ENCODE measurements at regions not wholly inside any gene's neighbourhood (a gene's known extent, or its start where the extent isn't known, plus 50 kb on each side); places are given as distances from the start of the nearest gene placed in this dataset.

DNA sequence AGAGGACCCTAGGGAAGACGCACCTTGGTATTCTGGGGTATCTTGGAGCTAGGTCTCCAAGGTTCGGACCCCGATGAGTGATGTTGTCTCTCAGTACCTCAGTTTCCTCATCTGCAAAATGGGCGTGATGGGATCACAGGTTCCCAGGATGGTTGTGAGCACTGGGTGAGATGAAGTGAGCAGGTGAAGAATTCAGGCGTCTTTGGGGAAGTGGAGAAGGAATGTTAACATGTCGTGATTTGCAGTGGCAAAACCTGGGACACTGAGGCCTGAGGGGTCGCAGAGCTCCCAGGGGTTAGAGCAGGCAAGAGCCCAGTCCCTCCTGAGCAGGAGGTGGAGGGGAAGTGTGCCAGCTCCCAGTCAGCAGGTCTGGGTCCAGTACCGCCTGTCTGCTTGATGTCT is 215.1 kb upstream of the GSE1 start:
- Histone ChIP-seq H3K36me3 (no peaks in the 10 kb centered on the region), H3K4me3 (no peak overlapping the region), H3K9me3 (no peaks in the 10 kb centered on the region), H3K27me3 (no peaks in the 10 kb centered on the region), H3K4me1 (peaks cover 15 to 32% (median 24%) of the 10 kb centered on the region in 4 donors), H3K27ac (no peak overlapping the region)
- TF ChIP-seq POLR2A (IDR thresholded peaks at IDR 0.05) = no peak
- TF ChIP-seq POLR2AphosphoS5 (IDR thresholded peaks at IDR 0.05) = no peak
- TF ChIP-seq, protein P1, sequence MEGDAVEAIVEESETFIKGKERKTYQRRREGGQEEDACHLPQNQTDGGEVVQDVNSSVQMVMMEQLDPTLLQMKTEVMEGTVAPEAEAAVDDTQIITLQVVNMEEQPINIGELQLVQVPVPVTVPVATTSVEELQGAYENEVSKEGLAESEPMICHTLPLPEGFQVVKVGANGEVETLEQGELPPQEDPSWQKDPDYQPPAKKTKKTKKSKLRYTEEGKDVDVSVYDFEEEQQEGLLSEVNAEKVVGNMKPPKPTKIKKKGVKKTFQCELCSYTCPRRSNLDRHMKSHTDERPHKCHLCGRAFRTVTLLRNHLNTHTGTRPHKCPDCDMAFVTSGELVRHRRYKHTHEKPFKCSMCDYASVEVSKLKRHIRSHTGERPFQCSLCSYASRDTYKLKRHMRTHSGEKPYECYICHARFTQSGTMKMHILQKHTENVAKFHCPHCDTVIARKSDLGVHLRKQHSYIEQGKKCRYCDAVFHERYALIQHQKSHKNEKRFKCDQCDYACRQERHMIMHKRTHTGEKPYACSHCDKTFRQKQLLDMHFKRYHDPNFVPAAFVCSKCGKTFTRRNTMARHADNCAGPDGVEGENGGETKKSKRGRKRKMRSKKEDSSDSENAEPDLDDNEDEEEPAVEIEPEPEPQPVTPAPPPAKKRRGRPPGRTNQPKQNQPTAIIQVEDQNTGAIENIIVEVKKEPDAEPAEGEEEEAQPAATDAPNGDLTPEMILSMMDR (IDR thresholded peaks at IDR 0.05) = no peak
- TF ChIP-seq EP300 (IDR thresholded peaks at IDR 0.05; ENCODE audit: low read depth) = no peak
- intact Hi-C loops (cut with DNase I; ENCODE audit: low total_unique reads) (loop anchor here (10.0 kb wide), 2 partner anchors 93 to 317 kb away; no protein-coding TSS in a partner anchor), in situ Hi-C loops (cut with MboI; ENCODE audit: low pct_ligation_motif_present in 1 of 4, low pct_unique_long_range_greater_than_20kb in 1 of 4, low sequenced_read_pairs in 3 of 4) (no loop called here)
- WGBS, 2 donors (ENCODE audit: low coverage in 1 of 2) = 85% methylated on average over 8 of the region's 8 CpGs; no CpG with 5 or more reads in 1 of the 2 donors
- DNase-seq = no peak

GRCh38 chr16:85398688-85399582 is 214.2 kb upstream of the GSE1 start:
- H3K4me3 ChIP-seq = no peak overlapping the region
- intact Hi-C loops (cut with DNase I; ENCODE audit: low total_unique reads) (loop anchor here (10.0 kb wide), 2 partner anchors 94 to 316 kb away; no protein-coding TSS in a partner anchor), in situ Hi-C loops (cut with MboI; ENCODE audit: low pct_ligation_motif_present in 1 of 4, low pct_unique_long_range_greater_than_20kb in 1 of 4, low sequenced_read_pairs in 3 of 4) (no loop called here)
- peaks cover 14 to 27% (median 20%) of the 10 kb centered on the region in 4 donors for H3K4me1 ChIP-seq
- no peak for TF ChIP-seq POLR2A (IDR thresholded peaks at IDR 0.05)
- TF ChIP-seq, protein P1 (IDR thresholded peaks at IDR 0.05) = no peak
- H3K27ac ChIP-seq = no peak overlapping the region
- 78 to 81% methylated on average over 12 to 22 of the region's 22 CpGs for WGBS, 2 donors (ENCODE audit: low coverage in 1 of 2)
- no peak for DNase-seq
- no peaks in the 10 kb centered on the region for H3K27me3 ChIP-seq
- H3K9me3 ChIP-seq = no peaks in the 10 kb centered on the region
- H3K36me3 ChIP-seq = no peaks in the 10 kb centered on the region

- no peaks in the 10 kb centered on the region for H3K27me3 ChIP-seq
- no peak overlapping the region for H3K4me3 ChIP-seq
- H3K4me1 ChIP-seq = peaks cover 12 to 22% (median 18%) of the 10 kb centered on the region in 4 donors
- intact Hi-C loops (cut with DNase I; ENCODE audit: low total_unique reads) = loop anchor here (10.0 kb wide), 2 partner anchors 95 to 315 kb away; no protein-coding TSS in a partner anchor
- TF ChIP-seq EP300 (IDR thresholded peaks at IDR 0.05; ENCODE audit: low read depth) (no peak), POLR2AphosphoS5 (IDR thresholded peaks at IDR 0.05) (no peak), POLR2A (IDR thresholded peaks at IDR 0.05) (no peak)
- TF ChIP-seq, protein P1 (IDR thresholded peaks at IDR 0.05) = no peak
- 64 to 89% methylated on average over 9 to 23 of the region's 23 CpGs for WGBS, 2 donors (ENCODE audit: low coverage in 1 of 2)
- in situ Hi-C loops (cut with MboI; ENCODE audit: low pct_ligation_motif_present in 1 of 4, low pct_unique_long_range_greater_than_20kb in 1 of 4, low sequenced_read_pairs in 3 of 4) = loop anchor here in 1 of 4 donors (25.0 kb wide), 1 partner anchor 313 kb away; no protein-coding TSS in a partner anchor
- no peak overlapping the region for H3K27ac ChIP-seq
- no peak for DNase-seq
- H3K36me3 ChIP-seq = no peaks in the 10 kb centered on the region
- no peaks in the 10 kb centered on the region for H3K9me3 ChIP-seq
These were observed 213.4 kb upstream of the GSE1 start for GRCh38 chr16:85399583-85400284.
